ENCODE measurements at regions not wholly inside any gene's neighbourhood (a gene's known extent, or its start where the extent isn't known, plus 50 kb on each side); places are given as distances from the start of the nearest gene placed in this dataset.
A peak's percentile ranks its signal among the peaks of the same experiment; 100 is the strongest.
"Not testable (repeated sequence)": the region's sequence is repeated elsewhere in the genome, so short reads cannot be mapped to it uniquely, and the experiment has no call there.

- not testable (repeated sequence) for H3K4me1 ChIP-seq (ENCODE audit: control insufficient read depth in 2 of 2, insufficient read depth in 2 of 2, low read length in 2 of 2); H3K9ac ChIP-seq (ENCODE audit: low read depth in 1 of 2, low read length in 2 of 2); H3K9me3 ChIP-seq (ENCODE audit: control insufficient read depth in 2 of 2, low read length in 2 of 2); H3K27me3 ChIP-seq (ENCODE audit: control insufficient read depth in 2 of 2, insufficient read depth in 2 of 2, low read length in 2 of 2); H3K36me3 ChIP-seq (ENCODE audit: control insufficient read depth in 2 of 2, insufficient read depth in 2 of 2, low read length in 2 of 2); H3K27ac ChIP-seq (ENCODE audit: low read depth in 2 of 2, low read length in 2 of 2)
- peak overlapping the region in 1 of 2 donors; percentile 48 for H3K4me3 ChIP-seq (ENCODE audit: low read length in 2 of 2)
Measured at GRCh38 chr1:147402326-147403045, 138.8 kb upstream of the BCL9 start.

- not testable (repeated sequence) for H3K27me3 ChIP-seq (ENCODE audit: control insufficient read depth in 2 of 2, insufficient read depth in 2 of 2, low read length in 2 of 2); H3K27ac ChIP-seq (ENCODE audit: low read depth in 2 of 2, low read length in 2 of 2); H3K9me3 ChIP-seq (ENCODE audit: control insufficient read depth in 2 of 2, low read length in 2 of 2); H3K9ac ChIP-seq (ENCODE audit: low read depth in 1 of 2, low read length in 2 of 2); H3K36me3 ChIP-seq (ENCODE audit: control insufficient read depth in 2 of 2, insufficient read depth in 2 of 2, low read length in 2 of 2); H3K4me3 ChIP-seq (ENCODE audit: low read length in 2 of 2); H3K4me1 ChIP-seq (ENCODE audit: control insufficient read depth in 2 of 2, insufficient read depth in 2 of 2, low read length in 2 of 2)
Measured at GRCh38 chr1:147404344-147404743, 137.0 kb upstream of the BCL9 start.

GRCh38 chr1:147409886-147410285 lies 131.4 kb upstream of the BCL9 start:
- Histone ChIP-seq H3K27ac (ENCODE audit: low read depth in 2 of 2, low read length in 2 of 2) (no peak overlapping the region), H3K4me1 (ENCODE audit: control insufficient read depth in 2 of 2, insufficient read depth in 2 of 2, low read length in 2 of 2) (no peaks in the 10 kb centered on the region), H3K9me3 (ENCODE audit: control insufficient read depth in 2 of 2, low read length in 2 of 2) (no peaks in the 10 kb centered on the region), H3K36me3 (ENCODE audit: control insufficient read depth in 2 of 2, insufficient read depth in 2 of 2, low read length in 2 of 2) (no peaks in the 10 kb centered on the region), H3K27me3 (ENCODE audit: control insufficient read depth in 2 of 2, insufficient read depth in 2 of 2, low read length in 2 of 2) (no peaks in the 10 kb centered on the region), H3K9ac (ENCODE audit: low read depth in 1 of 2, low read length in 2 of 2) (no peak overlapping the region), H3K4me3 (ENCODE audit: low read length in 2 of 2) (no peak overlapping the region)

- H3K9me3 ChIP-seq (ENCODE audit: control insufficient read depth in 2 of 2, low read length in 2 of 2) = no peaks in the 10 kb centered on the region
- no peak overlapping the region for H3K9ac ChIP-seq (ENCODE audit: low read depth in 1 of 2, low read length in 2 of 2)
- H3K27me3 ChIP-seq (ENCODE audit: control insufficient read depth in 2 of 2, insufficient read depth in 2 of 2, low read length in 2 of 2) = no peaks in the 10 kb centered on the region
- H3K27ac ChIP-seq (ENCODE audit: low read depth in 2 of 2, low read length in 2 of 2) = no peak overlapping the region
- H3K36me3 ChIP-seq (ENCODE audit: control insufficient read depth in 2 of 2, insufficient read depth in 2 of 2, low read length in 2 of 2) = no peaks in the 10 kb centered on the region
- no peak overlapping the region for H3K4me3 ChIP-seq (ENCODE audit: low read length in 2 of 2)
- H3K4me1 ChIP-seq (ENCODE audit: control insufficient read depth in 2 of 2, insufficient read depth in 2 of 2, low read length in 2 of 2) = peaks cover 0 to 3% of the 10 kb centered on the region in 2 donors
Measured at GRCh38 chr1:147413110-147413605, 128.1 kb upstream of the BCL9 start.

GRCh38 chr1:147414505-147415163 lies 126.7 kb upstream of the BCL9 start:
- H3K27me3 ChIP-seq (ENCODE audit: control insufficient read depth in 2 of 2, insufficient read depth in 2 of 2, low read length in 2 of 2) = no peaks in the 10 kb centered on the region
- H3K4me3 ChIP-seq (ENCODE audit: low read length in 2 of 2) = no peak overlapping the region
- peaks cover 0 to 3% of the 10 kb centered on the region in 2 donors for H3K4me1 ChIP-seq (ENCODE audit: control insufficient read depth in 2 of 2, insufficient read depth in 2 of 2, low read length in 2 of 2)
- H3K9me3 ChIP-seq (ENCODE audit: control insufficient read depth in 2 of 2, low read length in 2 of 2) = no peaks in the 10 kb centered on the region
- no peak overlapping the region for H3K27ac ChIP-seq (ENCODE audit: low read depth in 2 of 2, low read length in 2 of 2)
- H3K36me3 ChIP-seq (ENCODE audit: control insufficient read depth in 2 of 2, insufficient read depth in 2 of 2, low read length in 2 of 2) = no peaks in the 10 kb centered on the region
- no peak overlapping the region for H3K9ac ChIP-seq (ENCODE audit: low read depth in 1 of 2, low read length in 2 of 2)

- Histone ChIP-seq H3K27me3 (ENCODE audit: control insufficient read depth in 2 of 2, insufficient read depth in 2 of 2, low read length in 2 of 2) (no peaks in the 10 kb centered on the region), H3K36me3 (ENCODE audit: control insufficient read depth in 2 of 2, insufficient read depth in 2 of 2, low read length in 2 of 2) (no peaks in the 10 kb centered on the region), H3K9me3 (ENCODE audit: control insufficient read depth in 2 of 2, low read length in 2 of 2) (no peaks in the 10 kb centered on the region), H3K9ac (ENCODE audit: low read depth in 1 of 2, low read length in 2 of 2) (no peak overlapping the region), H3K4me1 (ENCODE audit: control insufficient read depth in 2 of 2, insufficient read depth in 2 of 2, low read length in 2 of 2) (peaks cover 0 to 3% of the 10 kb centered on the region in 2 donors), H3K27ac (ENCODE audit: low read depth in 2 of 2, low read length in 2 of 2) (no peak overlapping the region), H3K4me3 (ENCODE audit: low read length in 2 of 2) (no peak overlapping the region)
Measured at GRCh38 chr1:147417024-147417423, 124.3 kb upstream of the BCL9 start.

GRCh38 chr1:147423100-147423827 lies 118.0 kb upstream of the BCL9 start:
- not testable (repeated sequence) for H3K9ac ChIP-seq (ENCODE audit: low read depth in 1 of 2, low read length in 2 of 2); H3K4me3 ChIP-seq (ENCODE audit: low read length in 2 of 2); H3K4me1 ChIP-seq (ENCODE audit: control insufficient read depth in 2 of 2, insufficient read depth in 2 of 2, low read length in 2 of 2); H3K27ac ChIP-seq (ENCODE audit: low read depth in 2 of 2, low read length in 2 of 2); H3K36me3 ChIP-seq (ENCODE audit: control insufficient read depth in 2 of 2, insufficient read depth in 2 of 2, low read length in 2 of 2); H3K27me3 ChIP-seq (ENCODE audit: control insufficient read depth in 2 of 2, insufficient read depth in 2 of 2, low read length in 2 of 2); H3K9me3 ChIP-seq (ENCODE audit: control insufficient read depth in 2 of 2, low read length in 2 of 2)

GRCh38 chr1:147434921-147435320 lies 106.4 kb upstream of the BCL9 start:
- peaks cover 0 to 10% of the 10 kb centered on the region in 2 donors for H3K9me3 ChIP-seq (ENCODE audit: control insufficient read depth in 2 of 2, low read length in 2 of 2)
- no peaks in the 10 kb centered on the region for H3K36me3 ChIP-seq (ENCODE audit: control insufficient read depth in 2 of 2, insufficient read depth in 2 of 2, low read length in 2 of 2)

GRCh38 chr1:147444381-147444780 lies 96.9 kb upstream of the BCL9 start:
- H3K9me3 ChIP-seq (ENCODE audit: control insufficient read depth in 2 of 2, low read length in 2 of 2) = peaks cover 2 to 5% of the 10 kb centered on the region in 2 donors

More at GRCh38 chr1:147434921-147435320, 106.4 kb upstream of the BCL9 start:
- Histone ChIP-seq H3K4me3 (ENCODE audit: low read length in 2 of 2) (no peak overlapping the region), H3K27ac (ENCODE audit: low read depth in 2 of 2, low read length in 2 of 2) (no peak overlapping the region), H3K4me1 (ENCODE audit: control insufficient read depth in 2 of 2, insufficient read depth in 2 of 2, low read length in 2 of 2) (no peaks in the 10 kb centered on the region), H3K27me3 (ENCODE audit: control insufficient read depth in 2 of 2, insufficient read depth in 2 of 2, low read length in 2 of 2) (no peaks in the 10 kb centered on the region), H3K9ac (ENCODE audit: low read depth in 1 of 2, low read length in 2 of 2) (no peak overlapping the region)

GRCh38 chr1:147451628-147452027 lies 89.7 kb upstream of the BCL9 start:
- Histone ChIP-seq H3K27ac (ENCODE audit: low read depth in 2 of 2, low read length in 2 of 2) (no peak overlapping the region), H3K9me3 (ENCODE audit: control insufficient read depth in 2 of 2, low read length in 2 of 2) (peaks cover 0 to 2% of the 10 kb centered on the region in 2 donors), H3K4me1 (ENCODE audit: control insufficient read depth in 2 of 2, insufficient read depth in 2 of 2, low read length in 2 of 2) (no peaks in the 10 kb centered on the region), H3K4me3 (ENCODE audit: low read length in 2 of 2) (no peak overlapping the region), H3K9ac (ENCODE audit: low read depth in 1 of 2, low read length in 2 of 2) (no peak overlapping the region), H3K36me3 (ENCODE audit: control insufficient read depth in 2 of 2, insufficient read depth in 2 of 2, low read length in 2 of 2) (no peaks in the 10 kb centered on the region), H3K27me3 (ENCODE audit: control insufficient read depth in 2 of 2, insufficient read depth in 2 of 2, low read length in 2 of 2) (no peaks in the 10 kb centered on the region)

More at GRCh38 chr1:147444381-147444780, 96.9 kb upstream of the BCL9 start:
- H3K4me3 ChIP-seq (ENCODE audit: low read length in 2 of 2) = no peak overlapping the region
- H3K36me3 ChIP-seq (ENCODE audit: control insufficient read depth in 2 of 2, insufficient read depth in 2 of 2, low read length in 2 of 2) = no peaks in the 10 kb centered on the region
- H3K9ac ChIP-seq (ENCODE audit: low read depth in 1 of 2, low read length in 2 of 2) = no peak overlapping the region
- H3K4me1 ChIP-seq (ENCODE audit: control insufficient read depth in 2 of 2, insufficient read depth in 2 of 2, low read length in 2 of 2) = no peaks in the 10 kb centered on the region
- H3K27ac ChIP-seq (ENCODE audit: low read depth in 2 of 2, low read length in 2 of 2) = no peak overlapping the region
- H3K27me3 ChIP-seq (ENCODE audit: control insufficient read depth in 2 of 2, insufficient read depth in 2 of 2, low read length in 2 of 2) = no peaks in the 10 kb centered on the region

Measured in mucosa of rectum (tissue), 2 donors.